ENCODE measurements at regions not wholly inside any gene's neighbourhood (a gene's known extent, or its start where the extent isn't known, plus 50 kb on each side); places are given as distances from the start of the nearest gene placed in this dataset.

DNA sequence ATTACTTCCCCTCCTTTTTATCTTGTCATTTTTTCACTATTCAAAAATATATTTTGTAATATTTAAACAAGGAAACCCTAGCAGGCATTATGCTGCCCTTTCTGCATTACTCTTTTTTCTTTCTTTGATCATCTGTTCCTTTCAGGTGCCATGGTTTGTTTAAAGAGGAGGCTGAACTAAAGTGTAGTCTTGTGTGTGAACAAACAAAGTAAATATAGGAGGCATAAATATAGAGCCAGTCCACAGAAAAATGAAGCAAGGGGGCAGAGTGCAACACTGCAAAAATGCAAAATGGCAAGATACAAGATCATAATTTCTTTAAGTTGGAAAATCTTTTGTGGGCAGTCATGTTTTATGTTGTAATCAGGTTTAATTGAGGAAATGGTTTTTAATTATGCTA lies 947.3 kb upstream of the COX7C start:
- no peak for DNase-seq

DNA sequence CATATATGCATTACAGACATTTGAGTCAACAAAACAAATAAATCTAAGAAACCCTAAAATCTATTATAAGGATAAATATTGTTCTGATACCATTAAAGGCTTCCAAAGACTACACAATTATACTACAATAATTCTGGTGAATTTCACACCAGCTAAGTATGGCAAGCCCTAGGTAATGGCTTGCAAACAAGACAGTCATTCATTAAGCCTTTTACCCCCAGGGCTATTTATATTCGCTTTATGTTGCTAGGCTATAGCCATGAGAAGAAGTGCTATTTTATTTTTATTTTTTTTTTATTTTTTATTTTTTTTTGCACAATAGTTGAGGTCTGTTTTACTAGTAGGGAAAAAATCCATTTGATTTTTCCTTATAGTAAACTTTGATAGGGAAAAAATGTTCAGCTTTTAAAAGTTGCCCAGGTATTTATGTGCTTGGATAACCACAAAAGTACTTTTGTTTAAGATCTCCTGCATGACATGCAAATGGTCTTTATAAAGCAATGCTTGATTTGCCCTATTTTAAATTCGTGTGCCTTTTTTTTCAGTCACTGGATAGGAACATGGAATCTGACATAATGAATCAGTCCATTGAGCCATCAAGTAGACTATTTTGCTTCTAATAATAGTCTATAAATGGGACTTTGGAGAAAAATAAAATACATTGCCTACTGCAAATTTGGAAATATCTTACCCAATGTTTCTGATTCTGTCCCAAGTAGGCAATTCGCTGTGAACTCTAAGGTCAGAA lies 946.3 kb upstream of the COX7C start:
- no peak for DNase-seq

DNA sequence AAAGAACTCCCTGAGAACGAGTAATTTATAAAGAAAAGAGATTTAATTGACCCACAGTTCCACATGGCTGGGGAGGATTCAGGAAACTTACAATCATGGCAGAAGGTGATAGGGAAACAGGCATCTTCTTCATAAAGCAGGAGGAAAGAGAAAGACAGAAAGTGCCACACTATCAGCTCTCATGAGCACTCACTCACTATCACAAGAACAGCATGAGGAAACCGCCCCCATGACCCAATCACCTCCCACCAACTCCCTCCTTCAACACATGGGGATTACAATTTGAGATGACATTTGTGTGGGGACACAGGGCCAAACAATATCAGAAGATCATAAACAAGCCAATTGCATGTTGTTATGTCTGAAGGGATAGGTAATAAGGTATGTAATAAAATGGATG lies 935.9 kb upstream of the COX7C start:
- DNase-seq: no peak

DNA sequence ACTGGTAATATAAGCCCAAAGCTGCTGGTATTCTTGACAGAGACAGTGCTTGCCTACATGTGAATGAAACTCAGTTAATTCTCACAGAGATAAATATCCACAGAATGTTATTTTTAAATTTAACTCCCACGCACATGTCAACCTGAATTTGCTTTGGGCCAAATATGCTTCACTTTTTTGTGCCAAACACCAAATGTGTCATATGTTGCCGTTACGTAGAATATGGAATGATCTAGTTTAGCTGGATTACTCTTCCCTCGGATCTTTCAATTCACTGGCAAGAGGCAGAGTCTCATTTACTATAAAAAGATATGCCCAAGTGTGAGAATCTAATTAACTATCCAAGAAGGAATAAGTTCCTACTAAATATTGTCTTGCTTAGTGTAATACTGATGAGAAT lies 933.4 kb upstream of the COX7C start:
- DNase-seq: no peak

DNA sequence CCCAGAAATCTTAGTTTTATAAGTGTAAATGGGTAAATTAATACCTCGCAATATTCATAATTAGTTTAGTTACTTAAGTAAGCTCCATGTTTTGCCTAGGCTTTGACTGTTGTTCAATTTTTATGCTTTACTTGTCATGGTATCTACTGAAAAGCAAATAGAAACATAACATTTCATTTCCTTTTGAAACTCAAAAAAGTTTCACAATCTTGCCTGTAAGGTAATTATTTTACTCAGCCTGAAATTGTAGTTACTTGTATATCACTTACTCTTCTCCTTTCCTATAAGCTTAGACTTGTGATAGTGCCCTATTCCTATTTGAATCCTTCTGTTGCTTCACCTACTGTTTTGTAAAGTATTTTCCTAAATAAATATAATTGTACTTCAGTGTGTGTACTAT lies 914.4 kb upstream of the COX7C start:
- no peak for DNase-seq

DNA sequence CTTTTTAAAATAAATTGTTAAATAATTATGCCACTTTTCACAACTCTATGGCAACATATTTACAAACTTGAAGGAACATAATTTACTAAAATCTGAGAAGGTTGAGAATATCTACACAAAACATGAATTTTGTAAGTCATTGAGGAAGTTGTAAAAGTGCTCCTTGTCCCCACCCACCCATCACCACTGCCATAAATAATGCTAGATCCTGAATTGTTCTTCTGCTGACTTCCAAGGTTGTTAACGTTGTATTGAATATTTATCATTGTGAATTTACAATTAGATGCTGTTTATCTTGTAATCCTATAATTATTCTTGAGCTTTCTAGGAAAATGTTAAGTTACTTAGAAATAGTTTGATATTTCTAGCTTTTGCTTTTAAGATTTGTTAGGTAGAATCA lies 908.0 kb upstream of the COX7C start:
- no peak for DNase-seq

DNA sequence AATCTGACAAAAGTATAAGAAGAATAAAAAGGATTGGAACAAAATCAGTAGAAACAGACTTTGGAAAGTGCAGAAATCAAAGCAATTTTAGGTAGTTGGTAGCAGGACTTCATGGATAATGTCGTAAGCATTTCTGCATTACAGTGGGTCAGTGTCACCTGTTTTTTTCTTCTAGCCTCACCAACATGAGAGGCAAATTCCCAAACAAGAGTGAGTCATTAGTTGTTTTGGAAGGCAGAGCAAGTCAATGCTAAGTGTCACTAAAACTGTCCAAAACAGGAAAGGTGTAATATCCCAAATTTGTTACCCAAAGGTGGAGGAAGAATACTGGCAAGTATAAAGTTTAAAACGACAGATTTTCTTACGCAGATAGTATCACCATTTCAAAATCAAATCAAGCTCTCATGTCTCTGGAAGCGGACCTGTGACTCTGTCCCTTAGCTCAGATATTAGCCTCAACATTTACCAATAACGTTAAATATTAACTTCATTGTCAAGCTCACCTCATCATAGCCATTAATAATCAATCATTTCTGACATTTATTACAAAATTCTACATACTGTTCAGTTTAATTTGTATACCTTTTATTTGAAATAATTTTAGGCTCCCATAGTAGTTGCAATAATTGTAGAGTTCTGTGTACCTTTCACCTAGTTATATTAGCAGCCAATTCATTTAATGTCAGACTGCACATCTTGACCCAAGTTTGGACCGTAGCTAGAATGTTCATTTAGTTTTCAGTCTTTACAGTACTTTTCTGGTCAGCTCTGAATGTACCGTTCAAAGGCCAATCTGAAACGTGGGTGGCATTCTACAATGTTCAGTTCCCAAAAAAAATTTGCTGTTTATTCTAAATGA lies 901.2 kb upstream of the COX7C start:
- no peak for DNase-seq

DNA sequence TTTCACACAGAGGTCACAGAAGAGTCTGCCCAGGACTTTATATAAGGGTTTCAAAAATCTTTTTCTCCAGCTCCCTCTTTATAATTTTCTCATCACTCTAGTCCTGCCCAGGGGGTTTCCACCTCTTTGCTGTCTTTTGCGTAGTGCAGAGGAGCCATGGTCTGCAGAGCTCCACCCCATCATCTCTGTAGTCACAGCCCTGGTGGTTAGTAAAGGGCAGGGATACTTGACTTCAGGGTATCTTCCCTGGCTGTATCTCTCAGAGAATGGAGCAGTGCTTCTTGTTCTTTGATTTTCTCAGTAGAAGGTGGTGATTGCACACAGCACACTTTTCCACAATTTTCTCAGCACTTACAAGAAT lies 900.6 kb upstream of the COX7C start:
- no peak for DNase-seq

DNA sequence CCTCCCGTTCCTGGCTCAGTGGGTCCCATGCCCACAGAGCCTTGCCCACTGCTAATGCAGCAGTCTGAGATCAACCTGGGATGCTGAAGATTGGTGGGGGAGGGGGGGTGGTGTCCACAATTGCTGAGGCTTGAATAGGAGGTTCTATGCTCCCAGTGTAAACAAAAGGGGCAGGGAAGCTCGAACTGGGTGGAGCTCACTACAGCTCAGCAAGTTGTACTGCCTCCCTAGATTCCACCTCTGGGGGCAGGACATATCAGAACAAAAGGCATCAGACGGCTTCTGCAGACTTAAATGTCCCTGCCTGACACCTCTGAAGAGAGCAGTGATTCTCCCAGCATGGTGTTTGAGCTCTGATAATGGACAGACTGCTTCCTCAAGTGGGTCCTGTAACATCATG lies 885.6 kb upstream of the COX7C start:
- DNase-seq: no peak

DNA sequence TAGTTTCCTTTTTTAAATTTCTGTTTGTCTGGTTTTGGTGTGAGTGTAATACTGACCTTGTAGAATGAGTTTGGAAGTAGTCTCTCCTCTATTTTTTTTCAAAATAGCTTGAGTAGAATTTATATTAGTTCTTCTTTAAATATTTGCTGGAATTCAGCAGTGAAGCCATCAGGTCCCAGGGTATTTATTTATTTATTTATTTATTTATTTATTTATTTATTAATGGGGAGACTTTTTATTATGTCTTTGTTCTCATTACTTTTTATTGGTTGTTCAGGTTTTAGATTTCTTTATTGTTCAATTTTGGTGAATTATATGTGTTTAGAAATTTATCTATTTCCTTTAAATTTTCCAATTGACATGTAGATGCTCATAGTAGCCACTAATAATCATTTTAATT lies 875.8 kb upstream of the COX7C start:
- no peak for DNase-seq

DNA sequence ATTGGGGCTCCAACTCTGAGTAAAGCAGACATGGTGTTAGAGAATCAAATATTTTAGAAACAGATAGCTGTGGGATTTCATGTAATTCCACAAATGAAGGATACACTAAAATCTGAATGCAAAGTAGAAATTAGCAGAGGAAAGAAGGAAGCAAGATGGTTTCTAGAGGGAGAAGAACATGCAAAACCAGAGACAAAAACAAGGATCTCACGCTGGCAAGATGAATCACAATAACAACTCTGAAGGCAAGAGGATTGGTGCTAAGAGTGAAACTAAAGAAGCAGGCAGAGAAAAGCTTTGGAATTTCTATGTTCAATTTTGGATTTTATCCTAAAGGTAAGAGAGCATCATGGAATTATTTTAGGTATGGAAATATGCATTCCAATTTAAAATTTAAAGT lies 857.2 kb upstream of the COX7C start:
- no peak for DNase-seq

DNA sequence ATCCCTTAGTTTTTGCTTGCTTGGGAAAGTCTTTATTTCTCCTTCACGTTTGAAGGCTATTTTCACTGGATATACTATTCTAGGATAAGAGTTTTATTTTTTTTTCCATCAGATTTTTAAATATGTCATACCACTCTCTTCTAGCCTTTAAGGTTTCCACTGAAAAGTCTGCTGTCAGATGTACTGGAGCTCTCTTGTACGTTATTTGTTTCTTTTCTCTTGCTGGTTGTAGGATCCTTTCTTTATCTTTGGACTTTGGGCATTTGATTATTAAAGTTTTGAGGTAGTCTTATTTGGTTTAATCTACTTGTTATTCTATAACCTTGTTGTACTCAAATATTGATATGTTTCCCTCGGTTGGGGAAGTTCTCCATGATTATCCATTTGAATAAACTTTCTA lies 848.4 kb upstream of the COX7C start:
- no peak for DNase-seq

DNA sequence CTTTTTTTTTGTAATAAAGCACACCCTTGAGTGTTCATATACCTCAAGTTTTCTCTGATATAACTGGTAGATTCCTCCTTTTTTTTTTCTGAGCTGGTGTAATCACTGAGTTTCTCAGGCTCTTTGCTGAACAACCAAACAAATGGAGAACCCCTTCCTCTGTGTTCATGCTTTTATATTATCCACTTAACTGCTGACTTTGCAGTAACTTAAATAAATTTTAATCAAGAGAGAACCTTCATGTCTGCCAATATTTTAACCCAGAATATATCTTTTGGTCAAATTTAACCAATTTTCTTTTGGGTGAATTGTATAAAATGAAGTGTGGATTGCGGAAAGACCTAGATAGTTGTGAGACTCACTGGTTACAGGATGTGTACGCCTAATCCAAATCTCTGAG lies 833.0 kb upstream of the COX7C start:
- no peak for DNase-seq

DNA sequence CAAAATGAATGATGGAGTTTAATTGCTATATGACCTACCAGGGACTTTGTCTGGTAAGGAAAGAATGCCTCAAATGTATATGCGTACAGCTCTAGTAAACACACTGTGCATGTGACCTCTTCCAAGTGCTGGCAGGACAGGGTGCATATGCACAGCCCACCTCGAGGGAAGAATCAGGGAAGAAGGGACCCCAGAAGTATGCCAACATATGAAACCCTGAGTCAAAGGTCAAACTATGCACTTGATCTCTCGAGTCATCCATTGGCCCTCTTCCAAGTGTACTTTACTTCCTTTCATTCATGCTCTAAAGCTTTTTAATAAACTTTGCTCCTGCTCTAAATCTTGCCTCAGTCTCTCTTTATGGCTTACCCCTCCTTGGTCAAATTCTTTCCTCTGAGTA lies 804.6 kb upstream of the COX7C start:
- no peak for DNase-seq

DNA sequence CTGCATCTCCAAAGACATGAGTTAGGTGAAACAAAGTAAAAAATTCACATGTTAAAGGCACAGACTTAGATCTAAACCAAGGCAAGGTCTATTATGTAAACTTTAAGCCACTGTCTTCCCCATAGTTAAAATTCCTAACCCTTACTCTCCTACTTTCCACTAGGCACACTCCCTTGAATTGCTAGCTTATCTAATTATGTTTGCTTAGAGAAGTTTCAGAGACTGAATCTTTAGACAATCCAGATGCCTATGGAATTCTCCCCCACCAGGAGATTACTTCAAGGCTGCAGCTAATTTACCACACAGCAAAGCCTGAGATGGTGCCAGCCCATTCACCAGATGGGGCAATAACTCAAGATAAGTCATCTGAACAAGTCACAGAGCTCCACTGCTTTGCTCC lies 803.1 kb upstream of the COX7C start:
- DNase-seq: no peak

DNA sequence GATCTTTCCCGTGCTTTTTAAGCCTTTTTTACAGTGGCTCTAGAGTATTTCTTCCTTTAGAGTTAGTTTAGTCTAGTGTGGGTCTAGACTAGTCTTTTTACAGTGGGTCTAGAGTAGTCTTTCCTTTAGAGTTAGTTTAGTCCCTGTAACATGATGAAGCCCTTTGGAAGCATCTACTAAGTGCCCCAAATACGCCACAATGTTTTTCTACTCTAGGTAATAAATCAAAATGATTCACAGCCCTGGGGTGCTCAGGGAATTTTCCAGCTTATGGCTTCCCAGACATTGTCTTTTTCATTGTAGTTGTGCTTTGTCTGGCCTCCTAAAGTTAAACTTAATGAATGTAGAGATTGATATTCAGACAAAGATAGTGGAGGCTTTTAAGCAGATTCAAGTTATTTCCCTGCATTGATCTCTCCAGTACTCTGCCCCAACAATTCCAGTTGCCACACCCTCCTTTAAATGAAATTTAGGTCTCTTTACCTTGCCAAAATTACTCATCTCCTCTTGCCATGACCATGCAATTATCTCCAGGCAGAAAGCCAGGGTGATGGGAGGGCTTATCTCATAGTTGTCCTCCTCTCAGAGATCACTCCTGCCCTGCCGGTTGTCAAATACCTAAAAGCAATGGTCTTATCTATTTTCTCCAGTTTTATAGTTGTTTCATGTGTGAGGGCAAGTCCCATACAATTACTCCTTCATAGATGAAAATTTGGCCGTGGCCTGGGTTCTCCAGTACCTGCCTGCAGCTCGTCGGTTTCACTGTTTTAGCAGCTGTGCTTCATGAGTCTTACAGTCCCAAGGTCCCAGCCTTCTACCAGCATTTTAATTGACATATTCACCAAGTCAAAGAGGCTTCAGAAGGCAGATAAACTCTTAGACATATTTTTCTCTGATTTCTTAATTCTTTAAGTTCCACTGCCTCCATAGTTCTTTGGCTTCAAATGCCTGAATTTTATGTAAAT lies 794.0 kb upstream of the COX7C start:
- DNase-seq: no peak

DNA sequence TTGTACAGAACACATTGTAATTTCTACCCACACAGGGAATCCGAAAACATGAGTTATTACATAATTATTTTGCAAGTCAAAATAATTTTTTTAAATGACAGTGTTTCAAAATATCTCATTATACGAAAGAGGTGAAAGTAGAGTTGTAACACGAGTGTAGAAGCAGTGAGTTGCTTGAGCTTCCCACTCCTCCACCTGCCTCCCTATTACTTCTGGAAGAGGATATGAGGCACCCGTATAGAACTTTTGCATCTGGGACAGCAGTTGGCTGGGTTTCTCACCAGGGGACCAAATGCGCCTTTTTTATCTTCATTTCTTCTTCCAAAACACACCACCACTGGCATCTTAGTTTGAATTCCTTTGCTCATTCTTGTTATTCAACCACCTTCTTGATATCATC lies 779.0 kb upstream of the COX7C start:
- DNase-seq: no peak

DNA sequence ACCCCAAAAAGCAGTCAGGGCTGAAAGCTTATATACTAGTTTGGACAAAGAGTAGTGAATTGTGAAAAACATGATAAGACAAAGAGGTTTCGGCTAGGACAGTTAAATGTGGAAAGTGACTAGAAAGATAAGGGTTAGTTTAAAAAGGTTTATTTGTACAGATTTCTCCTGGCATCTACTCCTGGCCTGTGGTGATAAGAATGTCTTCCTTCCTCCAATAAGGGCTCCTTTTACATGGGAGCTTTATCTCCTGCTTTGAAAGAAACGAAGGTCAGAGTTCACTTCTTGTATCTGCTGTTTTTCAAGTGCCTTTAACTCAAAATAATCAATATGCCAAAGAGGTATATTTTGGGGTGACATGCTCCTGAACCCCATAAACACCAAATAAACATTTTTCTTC lies 776.1 kb upstream of the COX7C start:
- no peak for DNase-seq

DNA sequence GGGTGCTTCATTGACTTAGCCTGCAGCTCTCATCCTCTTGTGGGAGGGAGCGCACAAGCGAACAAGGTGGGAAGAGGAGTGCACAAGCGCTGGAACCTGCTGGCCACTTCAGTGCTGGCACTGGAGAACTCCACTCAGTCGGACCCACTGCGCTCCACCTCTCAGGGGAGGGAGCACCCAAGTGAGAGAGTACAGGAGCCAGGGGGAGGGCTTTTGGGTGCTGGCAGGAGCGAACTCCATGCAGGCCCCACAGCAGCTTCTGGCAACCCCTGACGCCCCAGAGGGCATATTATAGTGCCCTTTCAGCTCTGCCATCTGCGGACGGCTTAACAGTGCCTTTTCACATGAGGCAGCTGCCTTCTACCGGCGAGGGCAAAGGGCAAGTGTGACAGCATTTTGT lies 774.2 kb upstream of the COX7C start:
- DNase-seq: no peak

DNA sequence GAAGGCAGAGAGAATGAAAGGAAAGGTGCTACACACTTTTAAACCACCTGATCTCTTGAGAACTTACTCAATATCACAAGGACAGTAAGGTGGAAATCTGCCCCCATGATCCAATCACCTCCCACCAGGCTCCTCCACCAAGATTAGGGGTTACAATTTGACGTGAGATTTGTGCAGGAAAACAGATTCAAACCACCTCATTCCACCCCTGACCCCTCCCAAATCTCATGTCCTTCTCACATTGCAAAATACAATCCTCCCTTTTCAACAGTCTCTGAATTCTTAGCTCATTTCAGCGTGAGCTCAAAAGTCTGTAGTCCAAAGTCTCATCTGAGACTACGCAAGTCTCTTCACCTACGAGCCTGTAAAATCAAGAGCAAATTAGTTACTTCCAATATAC lies 768.3 kb upstream of the COX7C start:
- no peak for DNase-seq

DNA sequence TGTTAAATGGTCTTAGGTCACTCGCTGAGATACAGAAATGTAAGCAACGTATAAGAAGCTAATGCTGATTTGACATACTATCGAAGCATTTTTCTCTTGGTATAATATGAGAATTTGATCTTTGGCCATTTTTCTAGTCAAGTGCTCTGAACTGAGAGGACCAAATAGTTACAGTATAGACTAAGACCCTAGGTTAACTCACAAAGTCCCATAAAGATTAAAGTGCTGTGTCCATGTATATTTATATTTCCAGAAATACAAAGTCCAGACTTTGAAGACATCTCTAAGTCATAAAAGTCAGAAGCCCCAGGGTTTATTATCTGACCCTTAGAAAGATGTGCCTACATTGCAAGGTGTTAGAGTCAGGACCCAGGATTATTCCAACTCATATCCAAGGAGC lies 752.4 kb upstream of the COX7C start:
- DNase-seq: no peak

DNA sequence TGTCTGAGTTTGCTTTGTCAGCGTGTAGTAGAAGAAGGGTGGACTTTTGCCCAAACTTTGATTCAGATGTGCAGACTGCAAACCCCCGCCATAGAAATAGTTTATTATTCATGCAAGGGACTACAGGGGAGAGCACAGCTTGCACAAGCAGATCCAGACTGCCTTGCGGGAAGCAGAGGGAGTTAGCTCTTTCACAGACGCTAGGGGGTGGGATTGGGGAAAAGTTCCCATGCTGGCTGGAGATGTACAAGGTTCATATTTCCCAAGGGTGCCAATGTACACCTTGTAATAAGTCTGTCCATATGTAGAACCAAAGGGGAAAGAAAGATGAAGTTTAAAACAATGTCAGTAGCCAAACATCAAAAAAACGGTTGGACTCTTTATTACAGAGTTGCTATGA lies 749.7 kb upstream of the COX7C start:
- DNase-seq: no peak

DNA sequence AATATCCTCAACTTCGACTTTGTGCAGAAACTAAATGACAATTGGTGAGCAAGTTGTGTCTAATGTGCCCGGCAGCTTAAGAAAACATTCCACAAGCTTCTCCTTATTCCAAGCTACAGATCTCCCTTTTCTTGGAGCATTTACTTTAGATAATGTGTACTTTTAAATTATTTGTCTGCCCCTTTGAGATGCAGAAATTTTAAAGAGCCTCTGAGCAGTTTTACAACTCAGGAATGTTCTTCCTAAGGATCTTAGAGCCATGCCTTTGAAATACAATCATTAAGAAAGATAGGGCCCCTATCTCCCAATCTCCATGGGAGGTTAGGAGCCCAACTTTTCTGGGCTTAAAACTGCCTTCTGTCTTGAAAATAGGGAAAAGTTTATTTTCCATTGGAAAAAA lies 723.7 kb upstream of the COX7C start:
- no peak for DNase-seq

DNA sequence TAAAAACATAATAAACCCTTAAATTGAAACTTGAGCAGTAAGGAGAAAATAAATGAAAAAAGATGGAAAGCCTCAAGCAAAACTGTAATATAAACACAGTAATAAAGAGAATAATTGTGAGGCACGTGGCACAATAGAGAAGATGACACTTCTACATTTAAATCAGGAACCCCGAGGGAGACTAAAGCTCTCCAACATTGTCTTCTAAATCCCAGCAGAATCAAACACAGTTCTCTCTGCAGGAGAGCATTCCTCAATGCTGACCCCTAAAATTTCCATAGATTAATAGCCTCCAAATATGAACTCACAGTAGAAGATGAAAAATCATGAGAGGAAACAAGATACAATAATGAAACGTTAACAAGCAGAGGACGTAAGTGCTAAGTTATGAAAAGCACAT lies 721.2 kb upstream of the COX7C start:
- no peak for DNase-seq

Measured in suppressor macrophage treated with lipopolysaccharide for 1 hour (primary cell).